Panc1 (cell line): ENCODE measurements at regions not wholly inside any gene's neighbourhood (a gene's known extent, or its start where the extent isn't known, plus 50 kb on each side); places are given as distances from the start of the nearest gene placed in this dataset.

Experiments used
- ATAC-seq: fragments of 200-7000 bp; cut with Tn5 transposase; 2 replicates; pipeline ENCODE4 v1.9.1; 2020; ENCODE audit warnings: mild to moderate bottlenecking, moderate library complexity
- BruUV-seq: library from RNA; stranded (reverse); fragments of 400-500 nt; replicated peaks from 2 replicates; lab custom pipeline; 2021; lab: Mats Ljungman, UMichigan
- CTCF ChIA-PET: fragments of 300-600 bp; sonication (Branson Sonifier 250); formaldehyde crosslinking; loops from one replicate; lab custom pipeline; 2022; ENCODE audit warnings: antibody characterized with exemption; lab: Charles Lee
- POLR2A ChIA-PET: fragments of 300-600 bp; sonication (Branson Sonifier 250); formaldehyde crosslinking; loops from one replicate; lab custom pipeline; 2022; ENCODE audit warnings: antibody characterized with exemption; lab: Charles Lee
- DNase-seq: peaks from one replicate; pipeline ENCODE4 v3.0.0-alpha.2; 2010; ENCODE audit warnings: low read depth, low spot score
- H3K27ac ChIP-seq: 2 replicates; pipeline ENCODE4 v1.5.1; 2011; ENCODE audit warnings: mild to moderate bottlenecking, low read length, inconsistent platforms
- H3K27me3 ChIP-seq: fragments of 200-500 bp; sonication (Bioruptor generic); 2 replicates; pipeline ENCODE4 v1.6.0; 2014; ENCODE audit warnings: low read length, inconsistent platforms; ENCODE audit not compliant: control insufficient read depth, insufficient read depth
- H3K36me3 ChIP-seq: fragments of 200-500 bp; sonication (Bioruptor generic); 2 replicates; pipeline ENCODE4 v1.5.1; 2014; ENCODE audit warnings: inconsistent platforms, mild to moderate bottlenecking, low read length, moderate library complexity; ENCODE audit not compliant: control insufficient read depth, insufficient read depth
- H3K4me1 ChIP-seq: 2 replicates; pipeline ENCODE4 v1.5.1; 2011; ENCODE audit warnings: inconsistent platforms, mild to moderate bottlenecking, low read length, moderate library complexity; ENCODE audit not compliant: control insufficient read depth, insufficient read depth
- H3K4me3 ChIP-seq, 2 experiments: 2 replicates each; pipeline ENCODE4 v1.5.1; 2011 to 2012; ENCODE audit warnings: low read depth in 2 of 2, low read length in 2 of 2, mild to moderate bottlenecking in 2 of 2, inconsistent platforms in 1 of 2, moderate library complexity in 1 of 2
- H3K9me3 ChIP-seq: fragments of 200-500 bp; sonication (Bioruptor generic); 2 replicates; pipeline ENCODE4 v1.5.1; 2014; ENCODE audit warnings: low read depth, mild to moderate bottlenecking, inconsistent platforms, low read length, moderate library complexity; ENCODE audit not compliant: control insufficient read depth, insufficient read depth
- CTCF ChIP-seq: fragments of 450-650 bp; IDR thresholded peaks from 2 replicates; pipeline ENCODE4 v1.5.1; 2017; ENCODE audit warnings: mild to moderate bottlenecking
- POLR2AphosphoS5 ChIP-seq: IDR thresholded peaks from 2 replicates; pipeline ENCODE4 v1.6.1; 2012; ENCODE audit warnings: mild to moderate bottlenecking, low read depth, low read length, moderate library complexity
- REST ChIP-seq, 2 experiments: IDR thresholded peaks; 2 replicates each; pipeline ENCODE4 v1.6.1; 2011 to 2012; ENCODE audit warnings: low read depth in 2 of 2, control low read depth in 1 of 2, low read length in 1 of 2, mild to moderate bottlenecking in 1 of 2, moderate library complexity in 1 of 2; ENCODE audit not compliant: insufficient read depth in 1 of 2
- SIN3A ChIP-seq: IDR thresholded peaks from 2 replicates; pipeline ENCODE4 v1.6.1; 2012; ENCODE audit warnings: low read depth, mild to moderate bottlenecking, low read length, moderate library complexity, borderline replicate concordance; ENCODE audit not compliant: insufficient read depth
- TCF7L2 ChIP-seq: IDR thresholded peaks from 2 replicates; pipeline ENCODE4 v1.6.1; 2011; ENCODE audit warnings: mild to moderate bottlenecking, low read depth, low read length, inconsistent platforms
- in situ Hi-C: cut with HindIII; loops from 2 replicates; pipeline ENCODE4 v1.10.0; 2016; ENCODE audit warnings: low sequenced_read_pairs, low pct_unique_long_range_greater_than_20kb
- intact Hi-C: fragments of 100-400 bp; cut with micrococcal nuclease; formaldehyde crosslinking; loops from one replicate; pipeline ENCODE4 v1.10.0; 2022; ENCODE audit not compliant: unreplicated experiment

GRCh38 chr5:74478328-74478727 lies 162.2 kb downstream of the ENC1 start:
- no peaks in the 10 kb centered on the region for H3K27me3 ChIP-seq
- ChIA-PET CTCF (no interaction called here), POLR2A (no interaction called here)
- H3K9me3 ChIP-seq, result no peaks in the 10 kb centered on the region
- intact Hi-C loops, result no loop called here
- H3K27ac ChIP-seq, result no peak overlapping the region
- no peak for TF ChIP-seq SIN3A
- TF ChIP-seq POLR2AphosphoS5, result no peak
- TF ChIP-seq TCF7L2, result no peak
- ATAC-seq, result no peak
- H3K4me3 ChIP-seq, result no peak overlapping the region
- in situ Hi-C loops, result no loop called here
- H3K36me3 ChIP-seq, result no peaks in the 10 kb centered on the region
- no peaks in the 10 kb centered on the region for H3K4me1 ChIP-seq
- BruUV-seq, result no TSS peak
- DNase-seq, result no peak

- intact Hi-C loops, result no loop called here
- DNase-seq, result no peak
- ChIA-PET CTCF (no interaction called here), POLR2A (no interaction called here)
- Histone ChIP-seq H3K36me3 (no peaks in the 10 kb centered on the region), H3K4me1 (no peaks in the 10 kb centered on the region), H3K27ac (no peak overlapping the region), H3K4me3 (no peak overlapping the region), H3K27me3 (no peaks in the 10 kb centered on the region), H3K9me3 (no peaks in the 10 kb centered on the region)
- no peak for ATAC-seq
- in situ Hi-C loops, result no loop called here
- TF ChIP-seq TCF7L2, result no peak
- no peak for TF ChIP-seq REST (IDR thresholded peaks at IDR 0.05; ENCODE audit: insufficient read depth in 1 of 2, low read depth in 2 of 2, low read length in 1 of 2)
- no peak for TF ChIP-seq SIN3A
- no peak for TF ChIP-seq POLR2AphosphoS5
- TF ChIP-seq CTCF, result no peak
- BruUV-seq, result no TSS peak
Observed at GRCh38 chr5:74477761-74478160, 162.8 kb downstream of the ENC1 start.

GRCh38 chr5:74476819-74477453 lies 163.6 kb downstream of the ENC1 start:
- POLR2A ChIA-PET, result no interaction called here
- intact Hi-C loops, result no loop called here
- no peak for TF ChIP-seq REST (IDR thresholded peaks at IDR 0.05; ENCODE audit: insufficient read depth in 1 of 2, low read depth in 2 of 2, low read length in 1 of 2)
- no peak for TF ChIP-seq POLR2AphosphoS5
- TF ChIP-seq SIN3A, result no peak
- no peak for TF ChIP-seq TCF7L2
- no peak for TF ChIP-seq CTCF

More at GRCh38 chr5:74476819-74477453, 163.6 kb downstream of the ENC1 start:
- CTCF ChIA-PET, result no interaction called here
- DNase-seq (no peak), ATAC-seq (no peak)
- H3K4me1 ChIP-seq, result no peaks in the 10 kb centered on the region
- no peaks in the 10 kb centered on the region for H3K27me3 ChIP-seq
- H3K27ac ChIP-seq, result no peak overlapping the region
- no TSS peak for BruUV-seq
- in situ Hi-C loops, result no loop called here
- no peak overlapping the region for H3K4me3 ChIP-seq
- H3K36me3 ChIP-seq, result no peaks in the 10 kb centered on the region
- no peaks in the 10 kb centered on the region for H3K9me3 ChIP-seq
